ENCODE measurements at regions not wholly inside any gene's neighbourhood (a gene's known extent, or its start where the extent isn't known, plus 50 kb on each side); places are given as distances from the start of the nearest gene placed in this dataset.
A peak's percentile ranks its signal among the peaks of the same experiment; 100 is the strongest.

DNA sequence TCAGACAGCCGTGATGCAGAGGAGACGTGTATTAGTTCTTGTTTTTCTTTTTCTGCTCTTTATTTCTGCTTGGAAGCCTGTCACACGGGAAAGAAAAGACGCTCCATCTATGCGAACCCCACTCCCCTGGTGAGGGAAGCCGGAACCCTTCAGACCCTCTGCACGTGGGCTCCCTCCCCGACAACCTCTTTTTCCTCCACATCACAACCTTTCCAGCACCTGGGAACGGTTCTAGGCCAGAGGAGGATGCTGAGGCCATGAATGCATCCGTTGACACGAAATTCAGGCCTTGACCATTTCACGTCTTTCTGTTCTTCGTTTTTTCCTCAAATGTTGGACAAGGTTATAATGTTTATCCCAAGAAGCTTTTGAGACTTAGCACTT, 85.3 kb upstream of the WNT7B start:
- Mint-ChIP-seq H3K4me1 (no peaks in the 10 kb centered on the region), H3K27ac (no peak overlapping the region), H3K27me3 (ENCODE audit: low read depth) (peaks cover 60% of the 10 kb centered on the region), H3K4me3 (peak overlapping the region; percentile 56), H3K9me3 (no peaks in the 10 kb centered on the region), H3K36me3 (no peaks in the 10 kb centered on the region)
- ChIA-PET CTCF (interaction anchor here (1.5 to 2.4 kb wide), 4 partner anchors 11 to 56 kb away, joined by 3 to 16 read pairs (median 3); no protein-coding TSS in a partner anchor), POLR2A (no interaction called here)
- ATAC-seq (no peak; the same call in 1 of the 2 replicates), DNase-seq (ENCODE audit: low spot score) (no peak)
- TF ChIP-seq NFYB (CRISPR knock-in tag; conservative IDR thresholded peaks at IDR 0.05; ENCODE audit: low read depth) (no peak), JAZF1 (CRISPR knock-in tag; IDR thresholded peaks at IDR 0.05) (no peak), ZNF263 (CRISPR knock-in tag; IDR thresholded peaks at IDR 0.05; ENCODE audit: low read depth) (no peak), ZNF532 (CRISPR knock-in tag; IDR thresholded peaks at IDR 0.05; ENCODE audit: borderline replicate concordance) (no peak), RELA (CRISPR knock-in tag; IDR thresholded peaks at IDR 0.05; ENCODE audit: borderline replicate concordance) (no peak), NR1H2 (CRISPR knock-in tag; IDR thresholded peaks at IDR 0.05) (no peak), CREB1 (CRISPR knock-in tag; IDR thresholded peaks at IDR 0.05) (no peak), MAX (CRISPR knock-in tag; IDR thresholded peaks at IDR 0.05) (no peak), GRHL2 (CRISPR knock-in tag; IDR thresholded peaks at IDR 0.05; ENCODE audit: insufficient replicate concordance, severe bottlenecking) (no peak)
- TF ChIP-seq, protein P1, sequence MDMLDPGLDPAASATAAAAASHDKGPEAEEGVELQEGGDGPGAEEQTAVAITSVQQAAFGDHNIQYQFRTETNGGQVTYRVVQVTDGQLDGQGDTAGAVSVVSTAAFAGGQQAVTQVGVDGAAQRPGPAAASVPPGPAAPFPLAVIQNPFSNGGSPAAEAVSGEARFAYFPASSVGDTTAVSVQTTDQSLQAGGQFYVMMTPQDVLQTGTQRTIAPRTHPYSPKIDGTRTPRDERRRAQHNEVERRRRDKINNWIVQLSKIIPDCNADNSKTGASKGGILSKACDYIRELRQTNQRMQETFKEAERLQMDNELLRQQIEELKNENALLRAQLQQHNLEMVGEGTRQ (CRISPR knock-in tag; IDR thresholded peaks at IDR 0.05): no peak

DNA sequence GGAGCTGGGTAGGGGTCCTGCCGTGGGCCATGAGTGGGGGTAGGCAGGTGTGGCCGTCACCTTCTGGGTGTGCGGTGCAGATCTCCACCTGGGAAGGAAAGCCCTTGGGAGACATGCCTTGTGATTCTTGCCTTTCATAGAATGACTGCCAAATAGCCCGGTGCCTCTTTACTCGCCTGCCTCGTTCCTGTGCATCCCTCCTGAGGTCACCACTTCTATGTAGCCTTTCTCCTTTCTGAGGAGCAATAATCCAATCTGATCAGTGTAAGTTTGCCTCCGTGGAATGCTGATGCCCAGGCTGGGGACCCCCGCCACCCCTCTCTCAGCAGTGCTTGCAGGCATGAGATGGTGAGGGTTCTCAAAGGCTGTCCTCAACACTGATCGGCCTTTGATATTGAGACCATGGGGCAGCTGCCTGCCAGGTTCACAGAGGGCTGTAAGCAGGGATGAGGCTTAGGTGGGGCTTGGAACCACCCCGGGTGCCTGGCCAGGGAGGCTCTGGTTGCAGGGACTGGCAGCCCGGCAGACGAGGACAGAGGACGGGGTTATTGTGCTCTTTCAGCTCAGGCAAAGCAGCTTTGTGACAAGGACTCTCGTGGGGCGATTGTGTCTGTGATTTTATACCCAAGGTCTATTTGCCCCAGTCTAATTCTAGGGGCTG, 86.1 kb upstream of the WNT7B start:
- no peaks in the 10 kb centered on the region for H3K4me1 Mint-ChIP-seq
- no peaks in the 10 kb centered on the region for H3K36me3 Mint-ChIP-seq
- H3K4me3 Mint-ChIP-seq: no peak overlapping the region
- ChIA-PET POLR2A (no interaction called here), CTCF (no interaction called here)
- H3K27ac Mint-ChIP-seq: no peak overlapping the region
- H3K9me3 Mint-ChIP-seq: no peaks in the 10 kb centered on the region
- ATAC-seq: no peak
- peaks cover 66% of the 10 kb centered on the region for H3K27me3 Mint-ChIP-seq (ENCODE audit: low read depth)
- peak; percentile 5 for DNase-seq (ENCODE audit: low spot score)
- no peak for TF ChIP-seq E2F1 (CRISPR knock-in tag; IDR thresholded peaks at IDR 0.05)
- TF ChIP-seq, protein P1 (CRISPR knock-in tag; IDR thresholded peaks at IDR 0.05): no peak
- no peak for TF ChIP-seq SMAD3 (CRISPR knock-in tag; IDR thresholded peaks at IDR 0.05; ENCODE audit: borderline replicate concordance)
- TF ChIP-seq ZNF232 (CRISPR knock-in tag; IDR thresholded peaks at IDR 0.05): no peak
- no peak for TF ChIP-seq ARID4B (CRISPR knock-in tag; IDR thresholded peaks at IDR 0.05; ENCODE audit: borderline replicate concordance)
- no peak for TF ChIP-seq FOXP4 (CRISPR knock-in tag; IDR thresholded peaks at IDR 0.05)
- no peak for TF ChIP-seq SOX15 (CRISPR knock-in tag; IDR thresholded peaks at IDR 0.05)
- no peak for TF ChIP-seq STAT6 (CRISPR knock-in tag; conservative IDR thresholded peaks at IDR 0.05; ENCODE audit: low read depth)
